Mesodermal cell (in vitro differentiated cells): ENCODE measurements at regions not wholly inside any gene's neighbourhood (a gene's known extent, or its start where the extent isn't known, plus 50 kb on each side); places are given as distances from the start of the nearest gene placed in this dataset.

Experiments
- H3K27ac ChIP-seq: 2 replicates; pipeline ENCODE4 v1.7.0; 2013; ENCODE audit warnings: mild to moderate bottlenecking, low read depth, low read length, moderate library complexity; ENCODE audit not compliant: severe bottlenecking
- H3K36me3 ChIP-seq: 2 replicates; pipeline ENCODE4 v1.7.1; 2013; ENCODE audit warnings: mild to moderate bottlenecking, low read length, moderate library complexity; ENCODE audit not compliant: control insufficient read depth, insufficient read depth
- H3K4me1 ChIP-seq: one replicate; pipeline ENCODE4 v1.7.1; 2013; ENCODE audit warnings: mild to moderate bottlenecking, low read length; ENCODE audit not compliant: insufficient read depth, control insufficient read depth, poor library complexity, severe bottlenecking
- H3K4me3 ChIP-seq: 2 replicates; pipeline ENCODE4 v1.7.0; 2013; ENCODE audit warnings: low read length, control low read depth, mild to moderate bottlenecking; ENCODE audit not compliant: insufficient read depth, poor library complexity, severe bottlenecking; ENCODE audit errors: extremely low read depth
- H3K9me3 ChIP-seq: 2 replicates; pipeline ENCODE4 v1.7.1; 2013; ENCODE audit warnings: mild to moderate bottlenecking, low read length, moderate library complexity; ENCODE audit not compliant: control insufficient read depth
- WGBS, 2 experiments: methylation state at CpG; one replicate each; pipeline ENCODE4 v1.1.5; 2013; ENCODE audit warnings: missing lambda C conversion rate in 2 of 2; ENCODE audit not compliant: insufficient coverage in 2 of 2; 5-methylcytosine and 5-hydroxymethylcytosine counted together

DNA sequence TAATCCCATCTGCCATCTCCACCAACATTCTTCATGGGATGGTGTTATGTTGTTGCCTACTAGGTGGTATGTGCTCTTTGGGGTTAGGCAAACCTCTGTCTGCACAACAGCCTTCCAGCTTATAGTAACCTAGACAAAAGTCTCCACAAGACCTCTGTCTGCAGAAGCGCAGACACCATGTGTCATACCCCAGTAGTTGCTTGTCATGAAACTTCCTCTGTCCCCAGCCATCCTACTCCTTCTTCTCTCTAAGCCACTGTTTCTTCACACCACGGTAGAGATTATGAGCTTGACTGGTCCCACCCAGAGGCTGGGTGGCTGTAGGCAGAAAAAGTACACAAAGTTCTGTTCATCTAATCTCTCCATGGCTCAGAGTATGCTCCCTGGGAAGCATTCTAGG lies 100.3 kb downstream of the MAF start:
- H3K4me3 ChIP-seq, result no peak overlapping the region
- no peaks in the 10 kb centered on the region for H3K4me1 ChIP-seq
- H3K36me3 ChIP-seq, result no peaks in the 10 kb centered on the region
- WGBS, 2 experiments, result 83 to 100% methylated on average over 2 of the region's 2 CpGs
- no peak overlapping the region for H3K27ac ChIP-seq
- no peaks in the 10 kb centered on the region for H3K9me3 ChIP-seq

DNA sequence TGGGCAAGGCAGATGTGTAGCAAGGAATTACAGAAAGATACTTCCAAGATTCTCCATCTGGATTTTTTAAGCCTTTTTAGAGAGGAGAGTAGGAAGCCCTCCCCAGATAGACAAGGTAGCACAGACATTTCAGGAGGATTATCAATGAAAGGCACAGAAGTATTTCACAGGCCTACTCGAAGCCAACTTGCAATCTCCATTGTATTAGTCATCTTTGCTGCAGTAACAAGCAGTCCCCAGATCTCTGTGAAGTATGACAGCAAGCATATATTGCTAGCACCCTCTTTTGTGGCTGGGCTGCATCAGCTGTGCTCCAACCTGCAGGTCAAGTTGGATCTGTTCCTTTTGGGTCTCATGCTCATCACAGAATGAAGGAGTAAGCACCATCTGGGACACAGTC lies 101.6 kb downstream of the MAF start:
- WGBS, 2 experiments, result 100% methylated on average over 1 of the region's 1 CpG
- H3K4me3 ChIP-seq, result no peak overlapping the region

DNA sequence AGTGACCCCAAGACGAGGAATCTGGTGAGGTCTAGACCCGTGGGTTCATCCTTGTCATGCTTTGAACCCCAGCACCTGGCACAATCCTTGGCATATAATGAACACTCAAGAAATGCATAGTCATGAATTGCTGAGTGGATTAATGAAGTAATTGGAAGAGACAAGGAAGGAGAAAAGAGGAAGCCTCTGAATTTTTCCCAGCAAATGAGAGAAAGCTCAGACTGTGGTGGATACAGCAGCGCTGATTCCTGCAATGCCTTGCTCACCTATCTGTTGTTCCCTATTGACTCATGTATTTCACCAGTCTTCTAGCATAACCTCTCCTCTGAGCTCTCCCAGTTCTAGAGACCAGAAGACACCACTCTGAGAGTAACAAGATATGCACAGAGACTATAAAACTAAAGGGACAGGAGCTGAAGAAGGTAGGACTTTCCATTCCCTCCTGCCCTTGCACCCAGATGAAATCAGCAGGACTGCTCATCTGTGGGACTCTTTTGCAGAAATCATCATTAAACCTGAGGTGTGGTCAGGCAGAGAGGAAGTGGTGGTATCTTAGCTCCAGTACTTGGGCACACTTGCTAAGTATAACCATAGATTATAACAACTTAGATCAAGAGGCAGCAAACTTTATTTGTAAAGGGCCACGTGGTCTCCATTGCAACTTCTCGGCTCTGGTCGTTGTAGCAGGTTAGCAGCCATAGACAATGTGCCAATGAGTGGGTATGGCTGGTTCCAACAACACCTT lies 102.8 kb downstream of the MAF start:
- no peaks in the 10 kb centered on the region for H3K36me3 ChIP-seq
- H3K4me3 ChIP-seq, result no peak overlapping the region
- H3K27ac ChIP-seq, result no peak overlapping the region
- H3K9me3 ChIP-seq, result no peaks in the 10 kb centered on the region
- no peaks in the 10 kb centered on the region for H3K4me1 ChIP-seq
- 86 to 96% methylated on average over 3 to 4 of the region's 6 CpGs for WGBS, 2 experiments

More for the DNA sequence above, 101.6 kb downstream of the MAF start:
- Histone ChIP-seq H3K27ac (no peak overlapping the region), H3K9me3 (no peaks in the 10 kb centered on the region), H3K36me3 (no peaks in the 10 kb centered on the region), H3K4me1 (no peaks in the 10 kb centered on the region)

DNA sequence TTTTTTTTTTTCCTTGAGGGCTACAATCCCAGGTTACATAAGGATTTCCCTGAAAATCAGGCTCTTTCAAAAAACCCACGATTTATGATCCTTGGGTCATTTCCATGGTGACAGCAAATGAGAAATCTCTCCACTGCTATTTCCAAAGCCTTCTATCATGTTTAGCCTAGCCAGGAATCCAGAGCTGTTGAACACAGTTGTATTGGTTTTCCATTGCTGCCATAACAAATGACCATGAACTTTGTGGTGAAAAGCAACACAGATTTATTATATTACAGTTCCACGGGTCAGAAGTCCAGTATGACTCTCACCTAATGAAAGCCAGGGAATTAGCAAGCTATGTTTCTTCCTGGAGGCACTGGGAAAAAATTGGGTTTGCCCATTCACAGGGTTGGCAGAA lies 106.6 kb downstream of the MAF start:
- 63 to 95% methylated on average over 2 of the region's 2 CpGs for WGBS, 2 experiments

DNA sequence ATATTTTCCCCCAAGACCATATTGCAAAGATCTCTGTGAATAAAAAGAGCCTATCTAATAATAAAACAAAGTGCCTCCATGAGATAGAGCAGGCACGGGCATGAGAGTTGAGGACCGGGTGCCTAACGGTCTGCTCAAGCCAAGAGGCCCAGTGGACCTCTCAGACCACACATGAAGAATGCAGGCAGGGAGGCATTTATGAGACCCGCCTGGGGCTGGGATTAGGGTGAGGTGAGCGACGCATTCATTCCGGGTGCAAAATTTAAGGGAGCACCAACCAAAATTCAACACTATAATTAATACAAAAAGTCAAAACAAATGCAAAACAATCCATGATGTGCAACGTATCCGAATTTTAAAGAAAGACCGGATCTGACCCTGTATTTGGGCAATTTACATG lies 108.5 kb downstream of the MAF start:
- Histone ChIP-seq H3K9me3 (no peaks in the 10 kb centered on the region), H3K27ac (no peak overlapping the region), H3K36me3 (no peaks in the 10 kb centered on the region), H3K4me3 (no peak overlapping the region), H3K4me1 (no peaks in the 10 kb centered on the region)
- 76 to 87% methylated on average over 5 to 6 of the region's 10 CpGs for WGBS, 2 experiments

More for the DNA sequence above, 106.6 kb downstream of the MAF start:
- Histone ChIP-seq H3K4me3 (no peak overlapping the region), H3K9me3 (no peaks in the 10 kb centered on the region), H3K27ac (no peak overlapping the region), H3K4me1 (no peaks in the 10 kb centered on the region), H3K36me3 (no peaks in the 10 kb centered on the region)

DNA sequence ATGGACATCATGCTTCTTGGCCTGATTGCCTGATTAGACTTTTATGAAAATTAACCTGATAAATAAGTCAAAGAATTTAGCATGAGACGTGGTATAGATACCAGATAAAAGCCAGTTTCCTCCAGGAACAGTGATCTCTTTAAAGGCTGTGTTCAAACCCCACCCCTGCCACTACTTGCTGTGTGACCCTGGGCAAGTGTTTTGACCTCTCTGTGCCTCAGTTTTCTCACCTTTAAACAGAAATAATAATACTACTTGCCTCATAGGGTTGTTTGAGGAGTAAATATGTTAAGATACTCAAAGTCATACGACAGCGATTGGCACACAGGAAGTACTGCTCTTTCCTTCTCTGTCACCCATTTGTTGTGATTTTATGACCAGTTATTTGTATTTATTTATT lies 115.5 kb downstream of the MAF start:
- Histone ChIP-seq H3K4me3 (no peak overlapping the region), H3K9me3 (no peaks in the 10 kb centered on the region), H3K4me1 (no peaks in the 10 kb centered on the region), H3K36me3 (no peaks in the 10 kb centered on the region), H3K27ac (no peak overlapping the region)
- no CpG with 5 or more reads among the region's 3 CpGs for WGBS, 2 experiments

DNA sequence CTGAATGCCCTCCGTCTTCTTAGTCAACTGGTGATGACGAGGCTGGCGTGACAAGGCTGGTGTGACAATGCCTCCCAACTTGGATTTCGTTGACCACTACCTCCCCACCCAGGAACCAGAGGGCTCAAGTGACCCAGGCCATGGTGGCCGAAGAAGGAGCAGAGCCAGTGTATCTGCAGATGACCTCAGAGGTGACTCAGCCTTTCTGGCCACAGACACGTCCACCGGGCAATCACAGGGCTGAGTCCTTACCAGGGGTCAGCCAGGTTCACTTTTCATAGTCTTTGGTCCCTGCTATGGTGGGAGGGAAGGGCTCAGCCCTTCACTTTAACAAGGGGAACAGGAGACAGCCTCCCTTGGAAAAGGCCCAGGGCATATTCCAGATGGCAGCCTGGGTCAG lies 116.3 kb downstream of the MAF start:
- H3K9me3 ChIP-seq, result no peaks in the 10 kb centered on the region
- WGBS, 2 experiments, result 92 to 93% methylated on average over 4 to 5 of the region's 7 CpGs

DNA sequence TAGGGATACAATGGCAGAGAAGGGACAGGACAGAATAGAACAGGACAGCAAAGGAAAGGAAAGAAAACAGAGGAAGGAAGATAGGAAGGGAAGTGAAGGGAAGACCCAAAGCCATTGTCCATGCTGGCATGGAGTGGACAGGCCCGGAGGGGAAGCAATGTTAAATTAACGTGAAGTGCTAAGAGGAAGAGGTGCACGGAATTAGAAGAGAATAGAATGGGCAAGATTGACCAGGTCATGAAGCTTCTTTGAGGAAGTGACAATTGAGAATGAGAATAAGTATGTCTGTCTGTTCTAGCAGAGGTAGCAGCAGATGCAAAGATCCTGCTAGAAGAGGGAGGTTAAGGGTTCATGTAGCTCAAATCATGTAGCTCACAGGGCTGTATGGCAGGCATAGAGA lies 117.2 kb downstream of the MAF start:
- no peaks in the 10 kb centered on the region for H3K4me1 ChIP-seq
- H3K36me3 ChIP-seq, result no peaks in the 10 kb centered on the region
- no peak overlapping the region for H3K27ac ChIP-seq
- H3K4me3 ChIP-seq, result no peak overlapping the region
- H3K9me3 ChIP-seq, result no peaks in the 10 kb centered on the region
- WGBS, 2 experiments, result 93 to 100% methylated on average over 3 of the region's 3 CpGs

More for the DNA sequence above, 116.3 kb downstream of the MAF start:
- H3K27ac ChIP-seq, result no peak overlapping the region
- no peaks in the 10 kb centered on the region for H3K4me1 ChIP-seq
- no peak overlapping the region for H3K4me3 ChIP-seq
- no peaks in the 10 kb centered on the region for H3K36me3 ChIP-seq

DNA sequence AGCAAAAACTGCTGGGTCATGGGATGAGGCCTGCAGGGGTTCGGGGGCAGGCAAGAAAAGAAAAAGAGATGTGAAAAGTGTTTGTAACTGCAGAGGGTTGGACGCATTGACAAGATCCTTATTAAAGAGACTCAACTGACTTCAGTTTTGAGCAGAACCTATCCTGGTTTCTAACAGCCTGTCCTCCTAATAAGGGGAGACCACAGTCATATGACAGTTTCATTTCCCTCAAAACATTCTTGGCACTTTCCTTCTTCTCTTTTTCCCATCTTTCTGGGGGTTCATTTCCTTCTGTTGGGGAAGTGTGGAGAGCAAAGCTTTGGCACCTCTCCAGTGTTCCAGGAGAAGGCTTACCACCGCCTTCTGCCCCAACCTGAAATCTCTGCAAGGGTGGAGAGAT lies 118.5 kb downstream of the MAF start:
- H3K27ac ChIP-seq, result no peak overlapping the region
- H3K36me3 ChIP-seq, result no peaks in the 10 kb centered on the region
- H3K9me3 ChIP-seq, result no peaks in the 10 kb centered on the region
- WGBS, 2 experiments, result 89 to 93% methylated on average over 2 of the region's 3 CpGs
- no peak overlapping the region for H3K4me3 ChIP-seq
- no peaks in the 10 kb centered on the region for H3K4me1 ChIP-seq

DNA sequence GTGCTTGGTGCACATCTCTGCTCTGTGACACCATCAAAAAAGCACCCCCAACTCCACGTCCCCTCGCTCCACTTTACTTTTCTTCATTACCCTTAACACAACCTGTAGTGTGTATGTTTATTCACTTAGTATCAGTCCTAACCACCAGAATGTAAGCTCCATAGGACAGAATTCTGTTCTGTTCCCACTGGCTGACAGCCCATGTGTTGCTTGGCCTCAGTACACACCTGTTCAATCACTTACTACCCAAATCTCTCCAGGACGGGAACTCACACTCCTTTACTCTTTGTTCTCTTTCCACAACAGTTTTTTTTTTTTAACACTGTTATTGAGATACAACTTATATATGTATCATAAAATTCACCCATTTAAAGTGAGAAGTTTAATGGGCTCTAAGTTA lies 119.6 kb downstream of the MAF start:
- no peaks in the 10 kb centered on the region for H3K9me3 ChIP-seq
- no peaks in the 10 kb centered on the region for H3K4me1 ChIP-seq
- no CpG with 5 or more reads among the region's 3 CpGs for WGBS, 2 experiments
- no peaks in the 10 kb centered on the region for H3K36me3 ChIP-seq
- no peak overlapping the region for H3K4me3 ChIP-seq
- H3K27ac ChIP-seq, result no peak overlapping the region

DNA sequence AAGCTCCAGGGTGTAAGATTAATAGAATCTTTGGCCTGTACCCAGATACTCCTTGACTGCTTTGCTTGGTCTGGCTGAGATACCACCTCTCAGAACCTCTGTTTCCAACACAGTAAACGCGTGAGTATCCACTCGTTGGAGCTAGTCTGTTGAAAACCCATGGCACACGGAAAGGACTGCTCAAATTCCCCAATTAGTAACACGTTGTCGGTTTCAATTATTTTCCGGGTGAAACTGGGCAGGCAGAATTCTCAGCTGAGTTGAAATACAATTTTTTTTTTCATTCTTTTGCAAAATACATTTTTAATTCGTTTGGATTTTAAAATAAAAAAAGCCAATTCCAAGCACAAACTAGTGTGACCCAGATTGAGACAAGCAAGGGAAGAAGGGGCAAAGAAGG lies 120.5 kb downstream of the MAF start:
- H3K9me3 ChIP-seq, result no peaks in the 10 kb centered on the region
- no peaks in the 10 kb centered on the region for H3K4me1 ChIP-seq
- H3K36me3 ChIP-seq, result no peaks in the 10 kb centered on the region
- H3K27ac ChIP-seq, result no peak overlapping the region
- H3K4me3 ChIP-seq, result no peak overlapping the region
- 88% methylated on average over 6 of the region's 8 CpGs for WGBS, 2 experiments
